ENCODE measurements at regions not wholly inside any gene's neighbourhood (a gene's known extent, or its start where the extent isn't known, plus 50 kb on each side); places are given as distances from the start of the nearest gene placed in this dataset.
"Not testable (repeated sequence)": the region's sequence is repeated elsewhere in the genome, so short reads cannot be mapped to it uniquely, and the experiment has no call there.

GRCh38 chr5:69004676-69005075 is 89.1 kb upstream of the SLC30A5 start:
- no peak for DNase-seq

- DNase-seq, result no peak
Observed at GRCh38 chr5:69006030-69006429, 87.8 kb upstream of the SLC30A5 start.

GRCh38 chr5:69007163-69007562 is 86.7 kb upstream of the SLC30A5 start:
- DNase-seq, result no peak

- peak; percentile 47 for DNase-seq
Observed at GRCh38 chr5:69007726-69008368, 86.0 kb upstream of the SLC30A5 start.

GRCh38 chr5:69010476-69010875 is 83.3 kb upstream of the SLC30A5 start:
- no peak for DNase-seq

- no peak for DNase-seq
Observed at GRCh38 chr5:69011910-69012309, 81.9 kb upstream of the SLC30A5 start.

GRCh38 chr5:69013481-69013880 is 80.3 kb upstream of the SLC30A5 start:
- DNase-seq, result no peak

GRCh38 chr5:69014007-69014406 is 79.8 kb upstream of the SLC30A5 start:
- not testable (repeated sequence) for DNase-seq

- DNase-seq, result no peak
Observed at GRCh38 chr5:69019668-69020375, 74.0 kb upstream of the SLC30A5 start.

- no peak for DNase-seq
Observed at GRCh38 chr5:69024241-69024651, 69.6 kb upstream of the SLC30A5 start.

GRCh38 chr5:69029292-69029691 is 64.5 kb upstream of the SLC30A5 start:
- DNase-seq, result no peak

- DNase-seq, result no peak
Observed at GRCh38 chr5:69030358-69031062, 63.3 kb upstream of the SLC30A5 start.

- no peak for DNase-seq
Observed at GRCh38 chr5:69032009-69032408, 61.8 kb upstream of the SLC30A5 start.

GRCh38 chr5:69033690-69034089 is 60.1 kb upstream of the SLC30A5 start:
- DNase-seq, result no peak

- no peak for DNase-seq
Observed at GRCh38 chr5:69034898-69035297, 58.9 kb upstream of the SLC30A5 start.

- no peak for DNase-seq
Observed at GRCh38 chr5:69035665-69036064, 58.1 kb upstream of the SLC30A5 start.

- DNase-seq, result no peak
Observed at GRCh38 chr5:69038539-69038938, 55.3 kb upstream of the SLC30A5 start.

GRCh38 chr5:69039829-69040228 is 54.0 kb upstream of the SLC30A5 start:
- no peak for DNase-seq

GRCh38 chr5:69042500-69042899 is 51.3 kb upstream of the SLC30A5 start:
- DNase-seq, result no peak

- DNase-seq, result peak; percentile 79
Observed at GRCh38 chr5:69042915-69043654, 50.7 kb upstream of the SLC30A5 start.

- DNase-seq, result no peak
Observed at GRCh38 chr5:69043655-69043996, 50.2 kb upstream of the SLC30A5 start.
